GM12865 (cell line): ENCODE measurements at regions not wholly inside any gene's neighbourhood (a gene's known extent, or its start where the extent isn't known, plus 50 kb on each side); places are given as distances from the start of the nearest gene placed in this dataset.

Experiments used
- DNase-seq: peaks from one replicate; pipeline ENCODE4 v3.0.0; 2010; ENCODE audit warnings: low read depth
- H3K4me3 ChIP-seq: 2 replicates; pipeline ENCODE4 v1.5.1; 2011; ENCODE audit warnings: mild to moderate bottlenecking, low read depth, low read length, control low read depth
- TF ChIP-seq, protein P1 (sequence below): IDR thresholded peaks from 2 replicates; pipeline ENCODE4 v1.5.1; 2011; ENCODE audit warnings: low read length, control low read depth, low read depth, inconsistent platforms; ENCODE audit not compliant: insufficient read depth; ENCODE audit errors: missing control alignments

DNA sequence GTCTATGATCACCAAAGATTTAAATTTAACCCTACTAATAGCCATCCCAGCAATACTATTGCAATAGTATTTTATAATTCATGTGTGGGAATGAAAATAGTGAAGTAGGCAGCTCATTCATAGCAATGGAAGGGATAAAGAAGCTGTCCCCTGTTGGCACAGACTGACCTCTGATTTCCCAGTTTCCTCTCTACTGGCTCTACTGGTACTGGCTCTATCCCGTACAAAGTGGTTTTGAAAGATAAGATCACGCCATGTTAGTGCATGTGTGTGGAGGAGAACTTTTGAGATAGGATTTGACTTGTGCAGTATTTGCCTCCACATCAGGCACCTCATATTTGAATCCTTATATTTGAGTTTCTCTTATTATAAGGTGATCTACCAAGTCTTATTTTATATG lies 227.3 kb upstream of the ADGRL2 start:
- DNase-seq = no peak
- TF ChIP-seq, protein P1, sequence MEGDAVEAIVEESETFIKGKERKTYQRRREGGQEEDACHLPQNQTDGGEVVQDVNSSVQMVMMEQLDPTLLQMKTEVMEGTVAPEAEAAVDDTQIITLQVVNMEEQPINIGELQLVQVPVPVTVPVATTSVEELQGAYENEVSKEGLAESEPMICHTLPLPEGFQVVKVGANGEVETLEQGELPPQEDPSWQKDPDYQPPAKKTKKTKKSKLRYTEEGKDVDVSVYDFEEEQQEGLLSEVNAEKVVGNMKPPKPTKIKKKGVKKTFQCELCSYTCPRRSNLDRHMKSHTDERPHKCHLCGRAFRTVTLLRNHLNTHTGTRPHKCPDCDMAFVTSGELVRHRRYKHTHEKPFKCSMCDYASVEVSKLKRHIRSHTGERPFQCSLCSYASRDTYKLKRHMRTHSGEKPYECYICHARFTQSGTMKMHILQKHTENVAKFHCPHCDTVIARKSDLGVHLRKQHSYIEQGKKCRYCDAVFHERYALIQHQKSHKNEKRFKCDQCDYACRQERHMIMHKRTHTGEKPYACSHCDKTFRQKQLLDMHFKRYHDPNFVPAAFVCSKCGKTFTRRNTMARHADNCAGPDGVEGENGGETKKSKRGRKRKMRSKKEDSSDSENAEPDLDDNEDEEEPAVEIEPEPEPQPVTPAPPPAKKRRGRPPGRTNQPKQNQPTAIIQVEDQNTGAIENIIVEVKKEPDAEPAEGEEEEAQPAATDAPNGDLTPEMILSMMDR = no peak
- H3K4me3 ChIP-seq = no peak overlapping the region

- H3K4me3 ChIP-seq = no peak overlapping the region
- TF ChIP-seq, protein P1 = no peak
- no peak for DNase-seq
Measured at GRCh38 chr1:81571946-81572345, 228.8 kb upstream of the ADGRL2 start.

GRCh38 chr1:81569761-81570160 lies 231.0 kb upstream of the ADGRL2 start:
- TF ChIP-seq, protein P1 = no peak
- no peak for DNase-seq
- H3K4me3 ChIP-seq = no peak overlapping the region

GRCh38 chr1:81563632-81564031 lies 237.1 kb upstream of the ADGRL2 start:
- no peak overlapping the region for H3K4me3 ChIP-seq
- DNase-seq = no peak
- TF ChIP-seq, protein P1 = no peak

GRCh38 chr1:81562934-81563333 lies 237.8 kb upstream of the ADGRL2 start:
- TF ChIP-seq, protein P1 = no peak
- H3K4me3 ChIP-seq = no peak overlapping the region
- no peak for DNase-seq

GRCh38 chr1:81560629-81561028 lies 240.1 kb upstream of the ADGRL2 start:
- TF ChIP-seq, protein P1 = no peak
- DNase-seq = no peak
- H3K4me3 ChIP-seq = no peak overlapping the region

- TF ChIP-seq, protein P1 = no peak
- no peak for DNase-seq
- no peak overlapping the region for H3K4me3 ChIP-seq
Measured at GRCh38 chr1:81559662-81560350, 240.9 kb upstream of the ADGRL2 start.
